Gastroesophageal sphincter (tissue), 4 donors: ENCODE measurements at regions not wholly inside any gene's neighbourhood (a gene's known extent, or its start where the extent isn't known, plus 50 kb on each side); places are given as distances from the start of the nearest gene placed in this dataset.

ENCODE experiments used
- ATAC-seq: fragments of 150-250 bp; one replicate; pipeline ENCODE4 v1.9.1; 2016; ENCODE audit warnings: mild to moderate bottlenecking, moderate library complexity
- H3K27ac ChIP-seq, 4 donors: fragments of 200-600 bp; sonication (generic) in 3 of 4; 1 replicate in 3 of 4; 2 replicates in 1 of 4; pipeline ENCODE4 v1.5.1; 2016 to 2019
- H3K27me3 ChIP-seq: fragments of 200-600 bp; sonication (generic); one replicate; pipeline ENCODE4 v1.5.1; 2019
- H3K36me3 ChIP-seq, 2 donors: fragments of 200-600 bp; sonication (generic); one replicate each; pipeline ENCODE4 v1.5.1; 2019; ENCODE audit warnings: control low read depth in 1 of 2
- H3K4me1 ChIP-seq, 3 donors: fragments of 200-600 bp; sonication (generic); 1 replicate in 2 of 3; 2 replicates in 1 of 3; pipeline ENCODE4 v1.5.1; 2016 to 2019; ENCODE audit warnings: control low read depth in 2 of 3
- H3K4me3 ChIP-seq, 2 donors: fragments of 200-600 bp; sonication (generic); one replicate each; pipeline ENCODE4 v1.5.1; 2019; ENCODE audit warnings: mild to moderate bottlenecking in 1 of 2, moderate library complexity in 1 of 2
- H3K9me3 ChIP-seq, 3 donors: fragments of 200-600 bp; sonication (generic); one replicate each; pipeline ENCODE4 v1.5.1; 2017 to 2019; ENCODE audit warnings: control low read depth in 2 of 3
- EP300 ChIP-seq: sonication (generic); formaldehyde crosslinking; IDR thresholded peaks from one replicate; pipeline ENCODE4 v1.6.1; 2017; ENCODE audit warnings: antibody characterized with exemption, mild to moderate bottlenecking
- POLR2A ChIP-seq, 2 donors: fragments of 450-650 bp; IDR thresholded peaks; one replicate each; pipeline ENCODE4 v1.6.1; 2017; ENCODE audit warnings: antibody characterized with exemption in 2 of 2, mild to moderate bottlenecking in 2 of 2, moderate library complexity in 1 of 2
- POLR2AphosphoS5 ChIP-seq: sonication (generic); formaldehyde crosslinking; IDR thresholded peaks from one replicate; pipeline ENCODE4 v1.6.1; 2017; ENCODE audit warnings: antibody characterized with exemption
- WGBS, 2 donors: methylation state at CpG; one replicate each; pipeline ENCODE4 v1.1.5; 2018; ENCODE audit warnings: low coverage in 1 of 2; 5-methylcytosine and 5-hydroxymethylcytosine counted together
- TF ChIP-seq, protein P1 (sequence below), 4 experiments: fragments of 200-600 bp in 2 of 4; fragments of 450-650 bp in 2 of 4; sonication (generic) in 1 of 4; IDR thresholded peaks; one replicate each; pipeline ENCODE4 v1.5.1; 2017 to 2019; ENCODE audit warnings: antibody characterized with exemption in 4 of 4, mild to moderate bottlenecking in 2 of 4, moderate library complexity in 2 of 4

GRCh38 chr2:239727776-239728600 is 297.2 kb downstream of the NDUFA10 start:
- no peak overlapping the region for H3K27ac ChIP-seq
- no peaks in the 10 kb centered on the region for H3K9me3 ChIP-seq
- no peak for TF ChIP-seq EP300
- no peak for TF ChIP-seq POLR2AphosphoS5
- no peak for TF ChIP-seq POLR2A (IDR thresholded peaks at IDR 0.05)
- TF ChIP-seq, protein P1, sequence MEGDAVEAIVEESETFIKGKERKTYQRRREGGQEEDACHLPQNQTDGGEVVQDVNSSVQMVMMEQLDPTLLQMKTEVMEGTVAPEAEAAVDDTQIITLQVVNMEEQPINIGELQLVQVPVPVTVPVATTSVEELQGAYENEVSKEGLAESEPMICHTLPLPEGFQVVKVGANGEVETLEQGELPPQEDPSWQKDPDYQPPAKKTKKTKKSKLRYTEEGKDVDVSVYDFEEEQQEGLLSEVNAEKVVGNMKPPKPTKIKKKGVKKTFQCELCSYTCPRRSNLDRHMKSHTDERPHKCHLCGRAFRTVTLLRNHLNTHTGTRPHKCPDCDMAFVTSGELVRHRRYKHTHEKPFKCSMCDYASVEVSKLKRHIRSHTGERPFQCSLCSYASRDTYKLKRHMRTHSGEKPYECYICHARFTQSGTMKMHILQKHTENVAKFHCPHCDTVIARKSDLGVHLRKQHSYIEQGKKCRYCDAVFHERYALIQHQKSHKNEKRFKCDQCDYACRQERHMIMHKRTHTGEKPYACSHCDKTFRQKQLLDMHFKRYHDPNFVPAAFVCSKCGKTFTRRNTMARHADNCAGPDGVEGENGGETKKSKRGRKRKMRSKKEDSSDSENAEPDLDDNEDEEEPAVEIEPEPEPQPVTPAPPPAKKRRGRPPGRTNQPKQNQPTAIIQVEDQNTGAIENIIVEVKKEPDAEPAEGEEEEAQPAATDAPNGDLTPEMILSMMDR (IDR thresholded peaks at IDR 0.05), result no peak
- no peaks in the 10 kb centered on the region for H3K36me3 ChIP-seq
- H3K27me3 ChIP-seq, result no peaks in the 10 kb centered on the region
- peaks cover 0 to 9% (median 0%) of the 10 kb centered on the region in 3 donors for H3K4me1 ChIP-seq
- no peak for ATAC-seq
- no peak overlapping the region for H3K4me3 ChIP-seq
- WGBS, 2 donors, result 91% methylated on average over 4 to 9 of the region's 30 CpGs

- Histone ChIP-seq H3K4me3 (no peak overlapping the region), H3K27ac (no peak overlapping the region), H3K27me3 (no peaks in the 10 kb centered on the region), H3K36me3 (no peaks in the 10 kb centered on the region), H3K9me3 (no peaks in the 10 kb centered on the region), H3K4me1 (peaks cover 0 to 9% (median 0%) of the 10 kb centered on the region in 3 donors)
- ATAC-seq, result no peak
- whole genome bisulfite sequencing, 2 donors, result 90% methylated on average over 2 of the region's 16 CpGs; no CpG with 5 or more reads in 1 of the 2 donors
- no peak for TF ChIP-seq EP300
- TF ChIP-seq, protein P1 (IDR thresholded peaks at IDR 0.05), result no peak
- no peak for TF ChIP-seq POLR2AphosphoS5
- no peak for TF ChIP-seq POLR2A (IDR thresholded peaks at IDR 0.05)
Measured at GRCh38 chr2:239727182-239727775, 297.9 kb downstream of the NDUFA10 start.

GRCh38 chr2:239726631-239727181 is 298.4 kb downstream of the NDUFA10 start:
- Histone ChIP-seq H3K27ac (no peak overlapping the region), H3K4me1 (peaks cover 0 to 9% (median 0%) of the 10 kb centered on the region in 3 donors), H3K36me3 (no peaks in the 10 kb centered on the region), H3K27me3 (no peaks in the 10 kb centered on the region), H3K9me3 (no peaks in the 10 kb centered on the region), H3K4me3 (no peak overlapping the region)
- ATAC-seq, result no peak
- no peak for TF ChIP-seq EP300
- TF ChIP-seq, protein P1 (IDR thresholded peaks at IDR 0.05), result no peak
- TF ChIP-seq POLR2A (IDR thresholded peaks at IDR 0.05), result no peak
- no peak for TF ChIP-seq POLR2AphosphoS5
- 100% methylated on average over 2 of the region's 13 CpGs; no CpG with 5 or more reads in 1 of the 2 donors for WGBS, 2 donors

GRCh38 chr2:239726091-239726591 is 299.0 kb downstream of the NDUFA10 start:
- Histone ChIP-seq H3K27me3 (no peaks in the 10 kb centered on the region), H3K9me3 (no peaks in the 10 kb centered on the region), H3K36me3 (no peaks in the 10 kb centered on the region), H3K4me1 (peaks cover 0 to 9% (median 0%) of the 10 kb centered on the region in 3 donors), H3K27ac (no peak overlapping the region), H3K4me3 (no peak overlapping the region)
- ATAC-seq, result no peak
- no CpG with 5 or more reads among the region's 18 CpGs for WGBS, 2 donors
- TF ChIP-seq POLR2AphosphoS5 (no peak), EP300 (no peak)

GRCh38 chr2:239725551-239725890 is 299.6 kb downstream of the NDUFA10 start:
- Histone ChIP-seq H3K4me1 (peaks cover 0 to 9% (median 0%) of the 10 kb centered on the region in 3 donors), H3K27ac (no peak overlapping the region), H3K4me3 (no peak overlapping the region), H3K27me3 (no peaks in the 10 kb centered on the region), H3K9me3 (no peaks in the 10 kb centered on the region), H3K36me3 (no peaks in the 10 kb centered on the region)
- 100% methylated on average over 1 of the region's 7 CpGs; no CpG with 5 or more reads in 1 of the 2 donors for WGBS, 2 donors
- TF ChIP-seq POLR2AphosphoS5 (no peak), POLR2A (IDR thresholded peaks at IDR 0.05) (no peak), EP300 (no peak)
- TF ChIP-seq, protein P1 (IDR thresholded peaks at IDR 0.05), result no peak
- ATAC-seq, result no peak
